HG03095 (cell line): ENCODE measurements at regions not wholly inside any gene's neighbourhood (a gene's known extent, or its start where the extent isn't known, plus 50 kb on each side); places are given as distances from the start of the nearest gene placed in this dataset.

Source experiments
- ATAC-seq: cut with Tn5 transposase; IDR thresholded peaks from one replicate; pipeline ENCODE4 v1.9.1; 2021; ENCODE audit warnings: moderate library complexity; ENCODE audit not compliant: unreplicated experiment

DNA sequence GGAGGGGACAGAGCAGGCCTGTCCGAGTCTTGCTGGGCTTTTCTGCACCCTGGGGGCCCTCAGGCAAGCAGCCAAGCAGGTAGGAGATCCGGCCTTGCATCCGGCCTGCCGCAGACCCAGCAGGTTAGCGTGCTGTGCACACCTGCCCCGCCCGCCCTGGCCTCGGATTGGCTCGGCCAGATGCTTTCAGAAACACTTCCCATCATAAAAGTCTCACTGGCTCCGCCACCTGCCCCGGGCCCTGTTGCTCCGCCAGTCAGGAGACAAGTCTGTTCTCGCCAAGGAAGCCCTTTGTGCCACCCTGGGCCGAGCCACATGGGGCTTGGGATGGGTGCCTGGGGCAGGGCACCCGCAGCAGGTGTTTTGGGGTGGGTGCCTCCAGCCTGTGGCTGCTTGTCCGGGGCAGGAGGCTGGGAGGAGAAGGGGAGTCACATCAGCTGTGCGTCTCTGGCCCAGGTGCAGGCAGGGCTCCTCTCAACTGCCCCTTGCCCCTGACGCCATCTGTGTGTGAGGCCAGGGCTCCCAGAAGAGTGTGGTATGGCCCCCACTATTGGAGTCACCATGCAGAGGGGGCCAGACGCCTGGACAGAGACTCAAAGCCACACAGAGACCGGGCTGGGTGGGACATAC is 228.2 kb upstream of the GSE1 start:
- no peak for ATAC-seq

DNA sequence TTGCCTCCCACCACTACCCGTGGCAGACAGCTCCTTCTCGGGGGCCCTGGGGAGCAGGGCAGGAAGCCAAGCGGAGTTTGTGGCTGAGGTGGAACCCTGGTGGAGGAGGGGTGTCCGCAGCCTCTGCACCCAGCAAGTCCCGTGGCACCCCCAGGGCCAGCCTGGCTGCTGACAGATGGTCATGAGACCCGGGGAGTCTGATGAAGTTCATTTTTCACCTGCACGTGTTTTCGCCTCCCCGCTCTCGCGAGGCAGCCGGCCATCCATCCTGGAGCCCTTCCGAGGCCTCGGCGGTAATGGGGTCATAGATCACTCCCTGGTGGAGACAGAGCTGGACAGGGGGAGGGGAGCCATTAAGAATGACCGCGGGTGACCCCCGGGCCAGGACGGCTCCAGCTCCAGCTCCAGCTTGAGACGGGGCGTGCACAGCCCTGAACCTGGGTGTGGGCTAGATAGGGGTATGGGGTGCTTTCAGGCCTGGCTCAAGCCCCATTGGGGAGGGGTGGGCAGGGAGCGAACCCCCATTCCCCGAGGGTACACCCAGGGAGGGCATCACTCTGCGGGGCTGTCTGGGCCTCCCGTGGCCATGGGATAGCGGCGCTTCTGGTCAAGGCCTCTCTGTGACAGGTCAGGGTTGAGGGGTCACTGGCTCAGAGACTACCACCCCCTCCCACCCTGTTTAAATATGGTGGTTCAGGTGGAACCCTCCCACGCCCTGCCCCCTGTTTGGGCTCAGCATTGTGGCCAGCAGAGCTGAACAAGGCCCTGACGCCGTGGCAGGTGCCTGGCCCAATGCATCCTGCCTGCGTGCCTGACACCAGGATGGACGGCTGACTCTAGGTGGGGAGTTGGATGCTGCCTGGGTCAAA is 227.4 kb upstream of the GSE1 start:
- ATAC-seq, result no peak

DNA sequence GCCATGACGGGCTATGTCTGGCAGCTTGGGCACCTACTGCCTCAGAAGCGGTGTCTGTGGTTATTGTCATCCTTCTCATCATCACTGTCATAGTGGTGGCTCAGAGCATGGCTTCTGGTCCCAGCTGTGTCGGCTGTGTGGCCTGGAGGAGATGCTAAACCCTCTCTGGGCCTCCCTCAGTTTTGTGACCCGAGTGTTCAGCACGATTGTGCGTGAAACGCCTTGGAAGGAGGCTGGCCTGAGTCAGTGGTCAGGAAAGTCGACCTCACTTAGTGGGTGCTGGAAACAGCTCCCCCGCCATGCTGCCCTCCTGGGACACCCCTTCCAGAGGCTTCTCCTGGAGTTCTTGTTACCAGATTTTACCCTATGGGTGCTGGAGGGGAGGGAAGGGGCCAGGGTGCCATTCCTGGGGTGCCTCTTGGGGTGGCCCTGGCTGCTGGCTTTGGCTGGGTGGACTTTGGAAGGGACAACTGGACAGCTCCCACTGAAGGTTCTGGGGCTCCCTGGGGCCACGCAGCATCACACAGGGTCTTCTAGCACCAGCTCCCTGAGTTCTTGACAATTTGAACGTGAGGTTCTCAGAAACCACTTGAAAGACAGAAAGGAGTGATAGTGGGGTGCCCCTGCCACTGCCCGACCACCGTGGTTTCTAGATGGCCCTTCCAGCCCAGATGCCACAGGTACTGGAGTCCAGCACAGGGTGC is 226.5 kb upstream of the GSE1 start:
- no peak for ATAC-seq

DNA sequence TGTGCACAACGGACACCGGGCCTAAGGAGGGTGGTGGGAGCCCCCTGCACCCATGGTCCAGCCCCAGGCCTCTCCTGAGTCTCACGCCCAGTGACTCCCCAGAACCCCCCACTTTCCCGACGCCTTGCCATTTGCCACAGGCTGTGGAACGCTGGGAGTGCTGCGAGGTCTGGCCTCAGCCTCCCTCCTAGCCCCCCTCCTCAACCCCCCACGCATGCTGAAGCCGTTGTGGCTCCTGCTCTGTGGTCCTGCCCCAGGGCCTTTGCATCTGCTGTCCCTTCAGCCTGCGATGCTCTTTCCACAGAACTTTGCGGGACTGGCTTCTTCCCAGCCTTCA is 226.0 kb upstream of the GSE1 start:
- no peak for ATAC-seq

DNA sequence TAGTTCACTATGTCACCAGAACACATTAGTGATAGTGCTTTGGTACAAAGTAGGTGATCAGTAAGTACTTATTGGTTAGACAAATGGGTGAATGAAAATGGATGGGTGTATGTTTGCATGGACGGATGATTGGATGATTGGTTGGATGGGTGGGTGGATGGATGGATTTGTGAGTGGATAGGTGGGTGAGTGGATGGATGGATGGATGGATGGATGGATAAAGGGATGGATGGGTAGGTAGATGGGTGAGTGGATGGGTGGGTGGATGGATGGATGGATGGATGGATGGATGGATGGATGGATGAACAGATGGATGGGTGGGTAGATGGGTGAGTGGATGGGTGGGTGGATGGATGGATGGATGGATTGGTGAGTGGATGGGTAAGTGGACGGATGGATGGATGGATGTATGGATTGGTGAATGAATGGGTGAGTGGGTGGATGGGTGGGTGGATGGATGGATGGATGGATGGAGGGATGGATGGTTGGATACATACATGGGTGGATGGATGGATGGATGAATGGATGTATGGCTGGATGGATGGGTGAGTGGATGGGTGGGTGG is 225.3 kb upstream of the GSE1 start:
- ATAC-seq, result no peak

DNA sequence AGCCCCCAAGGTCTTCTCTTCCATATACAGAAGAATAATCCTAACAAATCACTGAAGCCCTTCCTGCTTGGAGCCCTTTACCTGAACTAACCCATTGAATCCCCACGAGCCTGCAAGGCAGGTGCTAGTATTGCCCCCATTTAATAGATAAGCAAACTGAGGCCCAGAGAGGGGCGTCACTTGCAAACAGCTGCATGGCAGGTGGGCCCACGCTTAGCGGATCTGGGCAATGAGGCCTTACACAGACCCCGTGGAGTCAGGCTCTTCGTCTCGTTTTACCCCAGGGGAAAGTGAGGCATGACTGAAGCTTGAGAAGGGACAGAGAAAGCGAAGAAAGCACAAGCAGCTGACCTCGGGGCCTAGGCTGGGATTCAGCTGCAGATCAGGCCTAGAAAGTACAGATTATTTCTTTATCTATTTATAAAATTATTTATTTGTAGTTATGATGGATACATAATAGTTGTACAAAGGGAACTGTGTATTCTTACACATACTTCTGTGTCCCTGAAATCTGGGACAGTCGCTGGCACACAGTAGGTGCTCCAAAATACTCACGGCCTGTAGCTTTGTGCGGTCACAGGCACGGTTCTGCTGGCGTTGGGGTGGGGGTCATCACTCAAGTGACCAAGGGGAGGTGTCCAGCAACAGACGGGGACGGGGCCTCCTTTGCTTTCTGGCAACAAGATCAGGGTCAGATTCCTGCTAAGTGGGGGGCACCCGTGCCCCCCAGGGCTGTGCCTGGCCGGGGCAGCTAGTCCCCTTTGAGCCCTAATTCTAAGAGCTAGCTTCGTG is 223.2 kb upstream of the GSE1 start:
- ATAC-seq, result no peak

DNA sequence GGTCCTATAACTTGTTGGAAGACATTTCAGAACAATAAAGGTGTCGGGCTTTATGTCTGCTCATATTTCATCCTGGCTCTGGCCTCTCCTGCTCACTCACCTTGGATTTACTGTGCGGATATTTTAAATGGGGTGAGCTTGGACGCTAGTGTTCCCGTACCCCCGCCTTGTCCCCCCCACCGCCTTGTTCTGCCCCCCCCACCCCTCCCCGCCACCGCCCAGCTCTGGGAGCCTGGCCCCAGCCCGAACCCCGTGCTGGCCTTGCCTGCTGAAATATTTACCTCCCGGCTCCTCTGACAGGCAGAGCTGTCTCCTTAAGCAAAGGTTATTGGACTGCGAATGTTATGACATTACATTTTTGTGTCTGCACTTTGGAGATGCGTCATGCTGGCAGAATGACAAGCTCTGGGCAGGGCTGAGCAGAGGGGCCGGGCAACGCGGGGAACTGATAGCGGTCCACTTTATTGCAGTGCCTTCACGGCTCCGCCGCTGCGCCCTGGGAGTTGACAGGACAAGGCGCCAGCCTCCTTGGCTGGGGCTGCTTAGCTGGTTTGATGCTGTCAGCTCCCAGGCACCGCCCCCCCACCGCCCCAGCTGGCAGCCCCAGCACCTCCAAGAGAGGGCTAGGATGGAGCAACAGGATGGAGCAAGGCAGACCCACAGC is 222.5 kb upstream of the GSE1 start:
- ATAC-seq, result no peak

DNA sequence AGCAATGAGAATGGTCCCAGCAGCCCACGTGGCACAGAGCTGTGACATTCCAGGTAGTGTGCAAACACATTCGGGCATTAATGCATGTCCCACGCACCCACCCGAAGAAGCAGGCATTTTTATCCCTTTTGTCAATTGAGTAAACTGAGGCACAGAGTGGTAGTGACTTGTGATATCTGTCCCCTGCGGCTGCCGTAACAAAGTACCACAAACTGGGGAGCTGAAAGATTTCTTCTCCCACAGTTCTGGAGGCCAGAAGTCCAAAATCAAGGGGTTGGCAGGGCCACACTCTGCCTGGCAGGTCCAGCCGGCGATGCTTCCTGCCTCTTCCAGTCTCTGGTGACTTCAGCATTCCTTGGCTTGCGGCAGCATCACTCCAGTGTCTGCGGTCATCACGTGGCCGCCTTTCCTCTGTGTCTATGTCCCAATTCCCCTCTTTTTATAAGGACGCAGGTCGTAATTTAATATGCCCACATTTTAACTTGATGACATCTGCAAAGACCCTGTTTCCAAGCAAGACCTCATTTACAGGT is 221.9 kb upstream of the GSE1 start:
- ATAC-seq, result no peak

DNA sequence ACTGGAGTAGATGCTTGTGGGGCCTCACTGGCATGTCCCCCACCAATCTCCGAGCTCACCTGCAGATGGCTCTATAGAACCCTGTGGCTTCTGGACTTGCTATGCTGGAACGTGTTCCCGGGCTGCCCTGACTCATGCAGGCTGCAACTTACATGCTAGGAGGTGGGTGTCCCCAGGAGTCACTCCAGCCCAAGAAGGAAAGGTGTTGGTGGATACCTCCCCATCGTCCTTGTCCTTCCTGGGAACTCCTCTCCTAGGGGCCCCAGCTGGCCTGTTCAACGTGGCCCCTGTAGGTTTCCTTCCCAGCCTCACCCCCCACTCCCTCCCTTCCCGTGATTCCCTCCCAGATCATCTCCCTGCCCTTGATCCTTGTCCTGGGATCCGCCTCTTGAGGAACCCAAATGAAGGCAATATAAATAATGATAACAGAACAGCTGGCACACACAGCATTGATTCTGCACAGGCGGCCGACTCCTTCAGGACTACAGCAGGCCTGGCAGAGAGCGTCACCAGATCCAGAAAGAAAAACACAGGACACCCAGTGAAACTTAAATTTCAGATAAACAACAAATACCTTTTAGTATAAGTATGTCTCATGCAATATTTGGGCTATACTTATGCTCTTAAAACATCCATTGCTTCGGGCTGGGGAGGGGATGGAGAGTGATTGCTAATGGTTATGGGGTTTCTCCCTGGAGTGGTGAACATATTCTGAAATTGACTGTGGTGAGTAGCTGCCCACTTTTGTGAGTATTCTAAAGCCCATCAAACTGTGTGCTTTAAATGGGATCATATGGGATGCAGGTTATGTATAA is 221.1 kb upstream of the GSE1 start:
- no peak for ATAC-seq

DNA sequence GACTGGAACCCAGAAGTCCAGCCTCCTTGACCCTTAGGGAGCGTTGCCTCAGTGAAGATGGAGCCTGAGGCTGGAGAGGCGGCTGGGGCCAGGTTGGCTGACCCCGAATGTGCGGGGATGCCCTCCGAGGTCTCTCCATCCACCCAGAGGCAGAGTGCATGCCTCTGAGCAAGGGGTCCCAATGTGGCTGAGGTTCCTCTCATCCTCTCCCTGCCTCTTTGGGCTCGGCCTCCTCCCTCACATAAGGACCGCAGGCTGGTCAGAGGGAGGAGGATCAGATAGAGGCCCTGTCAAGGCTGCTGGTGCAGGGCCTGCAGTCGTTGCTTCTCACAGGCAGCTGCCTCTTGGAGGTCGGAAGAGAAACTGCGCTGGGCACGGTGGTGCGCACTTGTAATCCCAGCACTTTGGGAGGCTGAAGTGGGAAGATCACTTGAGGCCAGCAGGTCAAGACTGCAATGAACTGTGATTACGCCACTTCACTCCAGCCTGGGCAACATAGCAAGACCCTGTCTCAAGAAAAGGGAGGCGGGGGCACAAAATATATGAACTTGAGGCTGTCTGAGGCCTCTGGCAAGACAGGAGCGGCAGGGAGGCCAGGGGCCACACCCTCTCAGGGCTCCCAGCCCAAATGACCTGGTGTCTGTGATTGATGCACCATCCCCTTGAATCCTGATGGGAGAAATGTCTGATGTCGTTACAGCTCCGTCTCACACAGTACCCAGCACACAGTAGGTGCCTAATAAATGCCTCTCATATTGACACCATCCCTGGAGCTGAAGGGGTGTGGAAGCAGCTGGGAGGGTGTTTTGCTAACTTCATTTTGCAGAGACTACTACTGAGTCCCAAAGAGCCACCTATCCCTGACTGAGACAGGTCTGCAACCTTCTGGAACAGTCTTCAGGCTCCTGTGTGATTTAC is 220.1 kb upstream of the GSE1 start:
- no peak for ATAC-seq

DNA sequence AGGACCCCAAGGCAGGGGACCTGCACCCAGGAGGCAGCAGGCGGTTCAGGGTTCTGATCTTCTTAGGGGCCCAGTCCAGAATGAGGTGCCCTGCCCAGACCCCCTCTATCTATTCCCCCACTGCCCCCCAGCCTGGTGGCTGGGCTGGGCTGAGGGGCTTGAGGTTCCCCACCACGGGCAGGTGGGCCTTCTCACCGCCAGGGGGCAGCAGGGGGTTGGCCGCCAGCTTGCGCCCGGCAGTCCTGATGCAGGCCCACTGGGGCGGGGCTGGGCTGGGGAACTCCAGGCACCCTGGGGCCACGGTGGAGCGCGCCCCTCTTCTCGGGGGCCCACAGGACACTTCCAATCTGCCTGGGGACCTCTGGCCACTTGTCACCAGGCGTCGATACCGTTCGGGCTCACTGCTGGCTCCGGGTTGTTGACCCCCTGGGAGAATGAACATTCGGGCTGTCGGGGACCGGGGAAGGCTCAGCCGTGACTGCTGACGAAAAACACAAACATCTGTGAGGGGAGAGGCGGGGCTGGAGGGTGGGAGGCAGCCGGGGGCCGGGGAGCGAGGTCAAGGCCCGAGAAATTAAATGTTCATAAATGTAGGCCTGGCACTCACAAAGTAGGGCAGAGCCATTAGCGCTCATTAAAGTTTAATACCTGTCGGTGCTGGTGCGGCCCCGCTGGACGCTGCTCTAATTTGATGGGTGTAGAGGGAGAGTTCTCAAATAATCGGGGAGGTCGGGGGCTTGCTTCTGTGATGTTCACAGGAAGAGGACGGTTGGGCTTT is 219.3 kb upstream of the GSE1 start:
- ATAC-seq, result no peak

DNA sequence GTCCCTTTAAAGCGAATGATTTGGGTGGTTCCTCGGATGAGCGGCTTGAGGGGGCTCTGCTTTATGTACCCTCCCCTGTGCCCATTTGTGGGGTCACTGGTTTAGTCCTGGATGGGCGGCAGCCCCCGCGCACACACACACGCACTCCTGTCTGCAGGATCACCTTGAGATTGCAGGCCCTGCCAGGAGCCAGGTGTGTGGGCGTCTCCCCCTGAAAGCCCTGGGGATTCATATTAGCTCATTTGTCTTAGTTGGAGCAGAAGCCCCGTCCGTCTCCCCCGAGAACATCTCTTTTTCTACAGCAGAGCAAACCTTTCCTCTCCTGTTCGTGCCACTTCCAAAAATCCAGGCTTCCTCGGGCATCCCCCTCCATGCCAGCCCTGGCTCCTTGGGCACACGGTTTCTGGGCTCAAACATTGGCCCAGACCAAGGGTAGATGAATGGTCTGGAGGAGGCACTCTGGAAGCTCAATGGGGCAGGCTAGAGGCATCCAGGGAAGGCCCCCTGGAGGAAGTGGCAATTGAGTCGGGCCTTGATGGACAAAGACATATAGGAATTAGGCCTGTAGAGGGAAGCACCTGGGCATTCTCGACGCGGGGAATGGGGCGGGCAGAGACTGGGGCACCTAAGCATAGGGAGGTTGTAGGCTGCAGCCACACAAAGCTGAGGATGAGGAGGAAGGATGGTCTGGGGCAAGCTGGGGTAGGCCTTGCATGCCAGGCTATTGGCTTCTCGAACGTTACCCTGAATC is 218.5 kb upstream of the GSE1 start:
- ATAC-seq, result no peak

DNA sequence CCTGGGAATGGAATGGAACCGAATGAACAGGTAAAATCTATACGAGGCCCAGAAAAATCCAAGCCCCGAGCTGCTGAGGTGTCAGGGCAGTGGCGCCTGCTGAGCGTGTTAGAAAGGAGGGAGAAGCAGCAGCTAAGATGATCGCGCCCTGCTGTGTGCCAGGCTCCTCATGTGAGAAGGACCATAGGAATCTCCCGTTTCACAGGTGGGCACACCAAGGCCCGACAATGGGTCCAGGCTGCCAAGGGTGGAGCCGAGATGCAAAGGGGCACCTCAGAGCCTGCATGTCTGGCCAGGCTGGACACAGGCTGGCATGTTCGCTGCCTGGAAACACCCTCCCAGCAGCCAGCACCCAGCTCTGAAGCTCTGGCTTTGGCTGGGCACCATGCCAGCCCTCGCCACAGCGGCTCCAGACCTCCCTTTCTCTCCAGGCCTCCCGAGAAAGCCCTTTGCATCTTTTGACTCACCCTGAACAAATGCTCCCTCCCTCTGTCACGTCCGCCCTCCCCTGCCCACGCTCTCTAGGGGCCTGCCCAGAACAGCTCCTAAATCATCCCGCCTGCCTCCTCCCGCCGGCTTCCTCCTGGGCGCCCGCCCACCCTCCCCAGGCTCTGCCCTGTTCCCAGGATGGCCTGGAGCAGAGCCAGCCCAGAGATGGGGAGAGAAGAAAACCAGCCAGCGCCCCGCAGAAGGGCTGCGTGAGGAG is 217.8 kb upstream of the GSE1 start:
- no peak for ATAC-seq

DNA sequence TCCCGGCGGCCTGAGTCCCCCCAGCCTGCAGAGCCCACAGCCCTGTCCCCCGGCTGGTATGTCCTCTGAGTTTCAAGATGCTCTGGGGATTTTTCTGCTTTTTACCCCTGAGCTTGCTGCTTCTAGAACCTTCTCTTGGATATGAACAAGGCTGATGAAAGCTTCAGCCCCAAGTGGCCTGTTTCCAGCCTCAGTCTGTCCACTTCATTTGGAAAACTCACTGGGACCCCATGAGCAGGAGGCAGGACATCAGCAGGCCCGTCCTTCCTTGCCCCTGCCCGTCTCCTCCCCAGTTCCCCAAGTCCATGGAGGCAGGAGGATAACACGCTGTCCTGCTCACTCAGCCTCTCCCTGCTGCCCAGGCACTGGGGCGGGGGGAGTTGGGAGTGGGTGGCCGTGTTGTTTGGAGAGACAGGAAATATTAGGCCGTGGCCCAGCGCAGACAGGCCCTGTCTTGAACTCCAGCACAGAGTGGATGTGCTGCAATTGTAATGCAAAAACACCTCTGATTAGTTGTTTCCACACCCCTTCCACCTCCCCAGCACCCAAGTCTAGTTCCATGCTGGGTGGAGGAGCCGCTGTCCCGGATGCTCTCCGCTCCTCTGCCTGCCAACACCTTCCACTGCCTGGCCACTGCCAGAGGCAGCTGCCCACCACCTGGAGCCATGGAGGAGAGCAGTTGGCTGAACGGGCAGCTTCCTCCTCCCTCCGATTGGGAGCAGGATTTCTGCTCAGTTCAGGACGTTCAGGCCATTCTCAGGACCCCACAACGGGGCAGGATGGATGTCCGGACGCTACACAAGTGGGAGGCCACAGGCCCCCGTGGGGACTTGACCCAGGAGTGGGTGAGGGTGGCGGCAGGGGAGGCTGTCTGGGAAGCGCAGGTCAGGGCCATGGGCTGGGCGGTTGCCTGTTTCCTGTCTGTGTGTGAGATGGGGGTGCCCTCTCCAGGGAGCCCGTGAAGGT is 216.9 kb upstream of the GSE1 start:
- ATAC-seq, result no peak
